NB4 (cell line): ENCODE measurements at regions not wholly inside any gene's neighbourhood (a gene's known extent, or its start where the extent isn't known, plus 50 kb on each side); places are given as distances from the start of the nearest gene placed in this dataset.

Experiments used
- CTCF ChIP-seq: IDR thresholded peaks from one replicate; pipeline ENCODE4 v1.5.1; 2012; ENCODE audit warnings: low read depth, low read length
- MAX ChIP-seq: IDR thresholded peaks from 2 replicates; pipeline ENCODE4 v1.6.1; 2011; ENCODE audit warnings: low read depth, low read length
- MYC ChIP-seq: IDR thresholded peaks from 2 replicates; pipeline ENCODE4 v1.6.1; 2011; ENCODE audit warnings: low read depth, low read length
- POLR2A ChIP-seq: IDR thresholded peaks from 2 replicates; pipeline ENCODE4 v1.6.1; 2011; ENCODE audit warnings: mild to moderate bottlenecking; ENCODE audit not compliant: insufficient read length; ENCODE audit errors: extremely low read depth

- no peak for TF ChIP-seq CTCF
- no peak for TF ChIP-seq MYC
- no peak for TF ChIP-seq POLR2A
- no peak for TF ChIP-seq MAX
Observed at GRCh38 chr2:128490321-128490720, 171.7 kb upstream of the HS6ST1 start.
